ENCODE measurements at regions not wholly inside any gene's neighbourhood (a gene's known extent, or its start where the extent isn't known, plus 50 kb on each side); places are given as distances from the start of the nearest gene placed in this dataset.

DNA sequence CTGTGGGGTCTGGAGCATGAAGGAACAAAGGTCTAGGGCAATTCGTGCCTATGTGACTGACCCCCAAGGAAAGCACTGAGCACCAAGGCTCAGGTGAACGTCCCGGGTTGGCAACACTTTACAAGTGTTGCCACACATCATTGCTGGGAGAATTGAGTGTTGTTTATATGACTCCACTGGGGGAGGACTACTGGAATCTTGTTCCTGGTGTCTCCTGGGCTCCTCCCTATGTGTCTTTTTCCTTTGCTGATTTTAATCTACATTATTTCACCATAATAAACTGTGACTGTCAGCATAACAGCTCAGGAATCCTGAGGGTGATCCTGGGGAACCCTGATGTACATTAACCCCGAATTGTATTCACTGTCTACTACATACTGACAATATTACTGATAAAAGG, 207.7 kb upstream of the BMP2 start:
- H3K9me3 Mint-ChIP-seq, result peaks cover 5% of the 10 kb centered on the region
- no peaks in the 10 kb centered on the region for H3K36me3 Mint-ChIP-seq
- no peak for DNase-seq (ENCODE audit: low spot score)
- TF ChIP-seq, protein P1, sequence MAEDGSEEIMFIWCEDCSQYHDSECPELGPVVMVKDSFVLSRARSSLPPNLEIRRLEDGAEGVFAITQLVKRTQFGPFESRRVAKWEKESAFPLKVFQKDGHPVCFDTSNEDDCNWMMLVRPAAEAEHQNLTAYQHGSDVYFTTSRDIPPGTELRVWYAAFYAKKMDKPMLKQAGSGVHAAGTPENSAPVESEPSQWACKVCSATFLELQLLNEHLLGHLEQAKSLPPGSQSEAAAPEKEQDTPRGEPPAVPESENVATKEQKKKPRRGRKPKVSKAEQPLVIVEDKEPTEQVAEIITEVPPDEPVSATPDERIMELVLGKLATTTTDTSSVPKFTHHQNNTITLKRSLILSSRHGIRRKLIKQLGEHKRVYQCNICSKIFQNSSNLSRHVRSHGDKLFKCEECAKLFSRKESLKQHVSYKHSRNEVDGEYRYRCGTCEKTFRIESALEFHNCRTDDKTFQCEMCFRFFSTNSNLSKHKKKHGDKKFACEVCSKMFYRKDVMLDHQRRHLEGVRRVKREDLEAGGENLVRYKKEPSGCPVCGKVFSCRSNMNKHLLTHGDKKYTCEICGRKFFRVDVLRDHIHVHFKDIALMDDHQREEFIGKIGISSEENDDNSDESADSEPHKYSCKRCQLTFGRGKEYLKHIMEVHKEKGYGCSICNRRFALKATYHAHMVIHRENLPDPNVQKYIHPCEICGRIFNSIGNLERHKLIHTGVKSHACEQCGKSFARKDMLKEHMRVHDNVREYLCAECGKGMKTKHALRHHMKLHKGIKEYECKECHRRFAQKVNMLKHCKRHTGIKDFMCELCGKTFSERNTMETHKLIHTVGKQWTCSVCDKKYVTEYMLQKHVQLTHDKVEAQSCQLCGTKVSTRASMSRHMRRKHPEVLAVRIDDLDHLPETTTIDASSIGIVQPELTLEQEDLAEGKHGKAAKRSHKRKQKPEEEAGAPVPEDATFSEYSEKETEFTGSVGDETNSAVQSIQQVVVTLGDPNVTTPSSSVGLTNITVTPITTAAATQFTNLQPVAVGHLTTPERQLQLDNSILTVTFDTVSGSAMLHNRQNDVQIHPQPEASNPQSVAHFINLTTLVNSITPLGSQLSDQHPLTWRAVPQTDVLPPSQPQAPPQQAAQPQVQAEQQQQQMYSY (CRISPR knock-in tag; IDR thresholded peaks at IDR 0.05), result no peak
- TF ChIP-seq, protein P2, sequence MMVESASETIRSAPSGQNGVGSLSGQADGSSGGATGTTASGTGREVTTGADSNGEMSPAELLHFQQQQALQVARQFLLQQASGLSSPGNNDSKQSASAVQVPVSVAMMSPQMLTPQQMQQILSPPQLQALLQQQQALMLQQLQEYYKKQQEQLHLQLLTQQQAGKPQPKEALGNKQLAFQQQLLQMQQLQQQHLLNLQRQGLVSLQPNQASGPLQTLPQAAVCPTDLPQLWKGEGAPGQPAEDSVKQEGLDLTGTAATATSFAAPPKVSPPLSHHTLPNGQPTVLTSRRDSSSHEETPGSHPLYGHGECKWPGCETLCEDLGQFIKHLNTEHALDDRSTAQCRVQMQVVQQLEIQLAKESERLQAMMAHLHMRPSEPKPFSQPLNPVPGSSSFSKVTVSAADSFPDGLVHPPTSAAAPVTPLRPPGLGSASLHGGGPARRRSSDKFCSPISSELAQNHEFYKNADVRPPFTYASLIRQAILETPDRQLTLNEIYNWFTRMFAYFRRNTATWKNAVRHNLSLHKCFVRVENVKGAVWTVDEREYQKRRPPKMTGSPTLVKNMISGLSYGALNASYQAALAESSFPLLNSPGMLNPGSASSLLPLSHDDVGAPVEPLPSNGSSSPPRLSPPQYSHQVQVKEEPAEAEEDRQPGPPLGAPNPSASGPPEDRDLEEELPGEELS (CRISPR knock-in tag; IDR thresholded peaks at IDR 0.05), result no peak
- TF ChIP-seq, protein P3, sequence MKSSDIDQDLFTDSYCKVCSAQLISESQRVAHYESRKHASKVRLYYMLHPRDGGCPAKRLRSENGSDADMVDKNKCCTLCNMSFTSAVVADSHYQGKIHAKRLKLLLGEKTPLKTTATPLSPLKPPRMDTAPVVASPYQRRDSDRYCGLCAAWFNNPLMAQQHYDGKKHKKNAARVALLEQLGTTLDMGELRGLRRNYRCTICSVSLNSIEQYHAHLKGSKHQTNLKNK (CRISPR knock-in tag; IDR thresholded peaks at IDR 0.05), result no peak
- TF ChIP-seq, protein P4, sequence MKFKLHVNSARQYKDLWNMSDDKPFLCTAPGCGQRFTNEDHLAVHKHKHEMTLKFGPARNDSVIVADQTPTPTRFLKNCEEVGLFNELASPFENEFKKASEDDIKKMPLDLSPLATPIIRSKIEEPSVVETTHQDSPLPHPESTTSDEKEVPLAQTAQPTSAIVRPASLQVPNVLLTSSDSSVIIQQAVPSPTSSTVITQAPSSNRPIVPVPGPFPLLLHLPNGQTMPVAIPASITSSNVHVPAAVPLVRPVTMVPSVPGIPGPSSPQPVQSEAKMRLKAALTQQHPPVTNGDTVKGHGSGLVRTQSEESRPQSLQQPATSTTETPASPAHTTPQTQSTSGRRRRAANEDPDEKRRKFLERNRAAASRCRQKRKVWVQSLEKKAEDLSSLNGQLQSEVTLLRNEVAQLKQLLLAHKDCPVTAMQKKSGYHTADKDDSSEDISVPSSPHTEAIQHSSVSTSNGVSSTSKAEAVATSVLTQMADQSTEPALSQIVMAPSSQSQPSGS (CRISPR knock-in tag; IDR thresholded peaks at IDR 0.05; ENCODE audit: borderline replicate concordance, low read depth), result no peak
- TF ChIP-seq, protein P5, sequence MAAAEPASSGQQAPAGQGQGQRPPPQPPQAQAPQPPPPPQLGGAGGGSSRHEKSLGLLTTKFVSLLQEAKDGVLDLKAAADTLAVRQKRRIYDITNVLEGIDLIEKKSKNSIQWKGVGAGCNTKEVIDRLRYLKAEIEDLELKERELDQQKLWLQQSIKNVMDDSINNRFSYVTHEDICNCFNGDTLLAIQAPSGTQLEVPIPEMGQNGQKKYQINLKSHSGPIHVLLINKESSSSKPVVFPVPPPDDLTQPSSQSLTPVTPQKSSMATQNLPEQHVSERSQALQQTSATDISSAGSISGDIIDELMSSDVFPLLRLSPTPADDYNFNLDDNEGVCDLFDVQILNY (CRISPR knock-in tag; IDR thresholded peaks at IDR 0.05), result no peak
- TF ChIP-seq ZNF263 (CRISPR knock-in tag; IDR thresholded peaks at IDR 0.05; ENCODE audit: low read depth) (no peak), CBFB (CRISPR knock-in tag; IDR thresholded peaks at IDR 0.05; ENCODE audit: low read depth) (no peak), CREB1 (CRISPR knock-in tag; IDR thresholded peaks at IDR 0.05) (no peak), FOXP1 (CRISPR knock-in tag; IDR thresholded peaks at IDR 0.05; ENCODE audit: borderline replicate concordance) (no peak), MXD4 (CRISPR knock-in tag; IDR thresholded peaks at IDR 0.05; ENCODE audit: borderline replicate concordance) (no peak), FOXK1 (CRISPR knock-in tag; IDR thresholded peaks at IDR 0.05) (no peak)
- TF ChIP-seq, protein P6, sequence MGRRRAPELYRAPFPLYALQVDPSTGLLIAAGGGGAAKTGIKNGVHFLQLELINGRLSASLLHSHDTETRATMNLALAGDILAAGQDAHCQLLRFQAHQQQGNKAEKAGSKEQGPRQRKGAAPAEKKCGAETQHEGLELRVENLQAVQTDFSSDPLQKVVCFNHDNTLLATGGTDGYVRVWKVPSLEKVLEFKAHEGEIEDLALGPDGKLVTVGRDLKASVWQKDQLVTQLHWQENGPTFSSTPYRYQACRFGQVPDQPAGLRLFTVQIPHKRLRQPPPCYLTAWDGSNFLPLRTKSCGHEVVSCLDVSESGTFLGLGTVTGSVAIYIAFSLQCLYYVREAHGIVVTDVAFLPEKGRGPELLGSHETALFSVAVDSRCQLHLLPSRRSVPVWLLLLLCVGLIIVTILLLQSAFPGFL (CRISPR knock-in tag; IDR thresholded peaks at IDR 0.05; ENCODE audit: borderline replicate concordance), result no peak
- TF ChIP-seq, protein P7, sequence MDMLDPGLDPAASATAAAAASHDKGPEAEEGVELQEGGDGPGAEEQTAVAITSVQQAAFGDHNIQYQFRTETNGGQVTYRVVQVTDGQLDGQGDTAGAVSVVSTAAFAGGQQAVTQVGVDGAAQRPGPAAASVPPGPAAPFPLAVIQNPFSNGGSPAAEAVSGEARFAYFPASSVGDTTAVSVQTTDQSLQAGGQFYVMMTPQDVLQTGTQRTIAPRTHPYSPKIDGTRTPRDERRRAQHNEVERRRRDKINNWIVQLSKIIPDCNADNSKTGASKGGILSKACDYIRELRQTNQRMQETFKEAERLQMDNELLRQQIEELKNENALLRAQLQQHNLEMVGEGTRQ (CRISPR knock-in tag; IDR thresholded peaks at IDR 0.05), result no peak
- TF ChIP-seq, protein P8, sequence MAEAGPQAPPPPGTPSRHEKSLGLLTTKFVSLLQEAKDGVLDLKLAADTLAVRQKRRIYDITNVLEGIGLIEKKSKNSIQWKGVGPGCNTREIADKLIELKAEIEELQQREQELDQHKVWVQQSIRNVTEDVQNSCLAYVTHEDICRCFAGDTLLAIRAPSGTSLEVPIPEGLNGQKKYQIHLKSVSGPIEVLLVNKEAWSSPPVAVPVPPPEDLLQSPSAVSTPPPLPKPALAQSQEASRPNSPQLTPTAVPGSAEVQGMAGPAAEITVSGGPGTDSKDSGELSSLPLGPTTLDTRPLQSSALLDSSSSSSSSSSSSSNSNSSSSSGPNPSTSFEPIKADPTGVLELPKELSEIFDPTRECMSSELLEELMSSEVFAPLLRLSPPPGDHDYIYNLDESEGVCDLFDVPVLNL (CRISPR knock-in tag; IDR thresholded peaks at IDR 0.05; ENCODE audit: borderline replicate concordance, low read depth), result no peak
- TF ChIP-seq, protein P9, sequence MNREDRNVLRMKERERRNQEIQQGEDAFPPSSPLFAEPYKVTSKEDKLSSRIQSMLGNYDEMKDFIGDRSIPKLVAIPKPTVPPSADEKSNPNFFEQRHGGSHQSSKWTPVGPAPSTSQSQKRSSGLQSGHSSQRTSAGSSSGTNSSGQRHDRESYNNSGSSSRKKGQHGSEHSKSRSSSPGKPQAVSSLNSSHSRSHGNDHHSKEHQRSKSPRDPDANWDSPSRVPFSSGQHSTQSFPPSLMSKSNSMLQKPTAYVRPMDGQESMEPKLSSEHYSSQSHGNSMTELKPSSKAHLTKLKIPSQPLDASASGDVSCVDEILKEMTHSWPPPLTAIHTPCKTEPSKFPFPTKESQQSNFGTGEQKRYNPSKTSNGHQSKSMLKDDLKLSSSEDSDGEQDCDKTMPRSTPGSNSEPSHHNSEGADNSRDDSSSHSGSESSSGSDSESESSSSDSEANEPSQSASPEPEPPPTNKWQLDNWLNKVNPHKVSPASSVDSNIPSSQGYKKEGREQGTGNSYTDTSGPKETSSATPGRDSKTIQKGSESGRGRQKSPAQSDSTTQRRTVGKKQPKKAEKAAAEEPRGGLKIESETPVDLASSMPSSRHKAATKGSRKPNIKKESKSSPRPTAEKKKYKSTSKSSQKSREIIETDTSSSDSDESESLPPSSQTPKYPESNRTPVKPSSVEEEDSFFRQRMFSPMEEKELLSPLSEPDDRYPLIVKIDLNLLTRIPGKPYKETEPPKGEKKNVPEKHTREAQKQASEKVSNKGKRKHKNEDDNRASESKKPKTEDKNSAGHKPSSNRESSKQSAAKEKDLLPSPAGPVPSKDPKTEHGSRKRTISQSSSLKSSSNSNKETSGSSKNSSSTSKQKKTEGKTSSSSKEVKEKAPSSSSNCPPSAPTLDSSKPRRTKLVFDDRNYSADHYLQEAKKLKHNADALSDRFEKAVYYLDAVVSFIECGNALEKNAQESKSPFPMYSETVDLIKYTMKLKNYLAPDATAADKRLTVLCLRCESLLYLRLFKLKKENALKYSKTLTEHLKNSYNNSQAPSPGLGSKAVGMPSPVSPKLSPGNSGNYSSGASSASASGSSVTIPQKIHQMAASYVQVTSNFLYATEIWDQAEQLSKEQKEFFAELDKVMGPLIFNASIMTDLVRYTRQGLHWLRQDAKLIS (CRISPR knock-in tag; IDR thresholded peaks at IDR 0.05; ENCODE audit: borderline replicate concordance), result no peak
- TF ChIP-seq, protein P10, sequence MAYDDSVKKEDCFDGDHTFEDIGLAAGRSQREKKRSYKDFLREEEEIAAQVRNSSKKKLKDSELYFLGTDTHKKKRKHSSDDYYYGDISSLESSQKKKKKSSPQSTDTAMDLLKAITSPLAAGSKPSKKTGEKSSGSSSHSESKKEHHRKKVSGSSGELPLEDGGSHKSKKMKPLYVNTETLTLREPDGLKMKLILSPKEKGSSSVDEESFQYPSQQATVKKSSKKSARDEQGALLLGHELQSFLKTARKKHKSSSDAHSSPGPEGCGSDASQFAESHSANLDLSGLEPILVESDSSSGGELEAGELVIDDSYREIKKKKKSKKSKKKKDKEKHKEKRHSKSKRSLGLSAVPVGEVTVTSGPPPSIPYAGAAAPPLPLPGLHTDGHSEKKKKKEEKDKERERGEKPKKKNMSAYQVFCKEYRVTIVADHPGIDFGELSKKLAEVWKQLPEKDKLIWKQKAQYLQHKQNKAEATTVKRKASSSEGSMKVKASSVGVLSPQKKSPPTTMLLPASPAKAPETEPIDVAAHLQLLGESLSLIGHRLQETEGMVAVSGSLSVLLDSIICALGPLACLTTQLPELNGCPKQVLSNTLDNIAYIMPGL (CRISPR knock-in tag; IDR thresholded peaks at IDR 0.05), result no peak
- TF ChIP-seq, protein P11, sequence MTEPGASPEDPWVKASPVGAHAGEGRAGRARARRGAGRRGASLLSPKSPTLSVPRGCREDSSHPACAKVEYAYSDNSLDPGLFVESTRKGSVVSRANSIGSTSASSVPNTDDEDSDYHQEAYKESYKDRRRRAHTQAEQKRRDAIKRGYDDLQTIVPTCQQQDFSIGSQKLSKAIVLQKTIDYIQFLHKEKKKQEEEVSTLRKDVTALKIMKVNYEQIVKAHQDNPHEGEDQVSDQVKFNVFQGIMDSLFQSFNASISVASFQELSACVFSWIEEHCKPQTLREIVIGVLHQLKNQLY (CRISPR knock-in tag; IDR thresholded peaks at IDR 0.05), result no peak
- H3K4me1 Mint-ChIP-seq, result no peaks in the 10 kb centered on the region
- ChIA-PET CTCF (interaction anchor here (1.4 to 2.7 kb wide), 2 partner anchors 295 to 375 kb away, joined by 3 to 15 read pairs; no protein-coding TSS in a partner anchor), POLR2A (no interaction called here)
- no peak overlapping the region for H3K27ac Mint-ChIP-seq
- ATAC-seq, result no peak
- no peaks in the 10 kb centered on the region for H3K27me3 Mint-ChIP-seq (ENCODE audit: low read depth)
- no peak overlapping the region for H3K4me3 Mint-ChIP-seq
